HG03469 (cell line): ENCODE measurements at regions not wholly inside any gene's neighbourhood (a gene's known extent, or its start where the extent isn't known, plus 50 kb on each side); places are given as distances from the start of the nearest gene placed in this dataset.
"Not testable (repeated sequence)": the region's sequence is repeated elsewhere in the genome, so short reads cannot be mapped to it uniquely, and the experiment has no call there.

Source experiments
- ATAC-seq: cut with Tn5 transposase; IDR thresholded peaks from one replicate; pipeline ENCODE4 v1.9.1; 2021; ENCODE audit warnings: mild to moderate bottlenecking, moderate library complexity, moderate number of reproducible peaks; ENCODE audit not compliant: unreplicated experiment

DNA sequence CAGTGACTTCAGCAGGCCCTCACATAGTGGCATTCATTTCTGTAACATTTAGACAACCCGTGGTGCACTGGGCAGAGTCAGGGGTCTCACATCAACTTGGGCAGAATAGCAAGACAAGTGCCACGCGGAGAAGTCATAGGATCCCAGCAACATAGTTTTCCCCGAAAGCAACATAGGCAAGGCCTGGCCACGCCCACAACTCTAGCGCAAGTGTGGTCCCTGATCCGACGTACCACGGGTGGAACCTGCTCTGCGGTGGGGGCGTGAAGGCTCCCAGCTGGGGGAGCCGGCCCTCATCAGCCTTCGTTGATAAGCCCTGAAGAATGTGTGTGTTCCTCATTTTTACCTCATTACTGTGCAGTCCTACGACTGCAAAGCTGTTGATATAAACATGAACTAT is 261.2 kb downstream of the EIPR1 start:
- ATAC-seq: no peak

GRCh38 chr2:3115301-3116042 is 262.1 kb downstream of the EIPR1 start:
- no peak for ATAC-seq

DNA sequence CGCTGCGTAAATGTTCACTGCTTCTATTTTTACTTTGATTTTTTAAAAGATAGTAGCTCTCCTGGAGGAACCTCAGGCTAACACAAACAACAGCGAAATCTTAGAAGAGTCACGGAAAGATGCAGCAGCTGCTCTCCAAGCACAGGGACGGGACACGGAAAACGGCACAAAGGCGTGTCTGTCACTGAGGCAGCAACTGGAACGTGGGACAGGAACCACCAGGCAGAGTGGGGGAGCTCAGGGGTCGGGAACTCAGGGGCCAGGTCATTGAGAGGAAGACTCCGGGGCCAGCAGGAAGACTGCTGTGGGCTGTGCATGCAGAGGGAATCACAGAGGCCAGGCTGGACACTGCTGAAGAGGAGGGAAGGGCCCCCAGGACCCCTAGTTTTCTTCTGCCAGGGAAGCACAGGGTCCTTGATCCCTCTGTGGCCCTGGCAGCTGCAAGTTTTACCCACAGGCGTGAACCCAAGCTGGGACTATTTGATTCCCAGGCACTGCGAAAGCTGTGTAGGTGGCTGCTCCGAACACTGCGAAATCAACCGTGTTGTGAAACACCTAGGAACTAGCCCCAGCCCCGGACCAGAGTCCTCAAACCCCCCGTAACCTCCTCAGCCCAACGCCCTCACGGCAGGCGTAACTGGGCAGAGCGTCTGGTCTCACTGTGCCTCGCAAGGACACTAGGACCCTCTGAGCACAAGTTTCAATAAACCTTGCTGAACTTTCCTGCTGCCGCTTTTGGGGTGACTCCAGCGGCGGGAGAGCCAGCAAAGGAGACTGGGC is 263.0 kb downstream of the EIPR1 start:
- ATAC-seq: no peak

DNA sequence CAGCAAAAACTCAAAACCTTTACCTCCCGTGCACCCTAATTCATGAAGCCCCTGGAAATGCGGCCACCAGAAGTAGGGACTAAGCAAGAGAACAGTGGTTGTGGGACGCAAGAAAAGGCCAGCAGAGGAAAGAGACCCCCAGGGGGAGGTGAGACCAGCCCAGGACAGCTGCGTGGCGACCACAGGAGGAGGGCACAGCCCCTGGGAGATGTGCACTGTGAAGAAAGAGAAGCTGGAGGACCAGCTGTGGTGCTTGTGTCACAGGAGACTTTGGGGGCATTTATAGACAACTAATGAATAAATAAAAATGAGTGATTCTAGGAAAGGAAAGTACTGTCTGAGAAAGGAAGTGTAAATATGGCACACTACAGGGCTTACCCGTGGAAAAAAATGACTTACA is 263.8 kb downstream of the EIPR1 start:
- no peak for ATAC-seq

GRCh38 chr2:3113122-3113521 is 264.5 kb downstream of the EIPR1 start:
- no peak for ATAC-seq

DNA sequence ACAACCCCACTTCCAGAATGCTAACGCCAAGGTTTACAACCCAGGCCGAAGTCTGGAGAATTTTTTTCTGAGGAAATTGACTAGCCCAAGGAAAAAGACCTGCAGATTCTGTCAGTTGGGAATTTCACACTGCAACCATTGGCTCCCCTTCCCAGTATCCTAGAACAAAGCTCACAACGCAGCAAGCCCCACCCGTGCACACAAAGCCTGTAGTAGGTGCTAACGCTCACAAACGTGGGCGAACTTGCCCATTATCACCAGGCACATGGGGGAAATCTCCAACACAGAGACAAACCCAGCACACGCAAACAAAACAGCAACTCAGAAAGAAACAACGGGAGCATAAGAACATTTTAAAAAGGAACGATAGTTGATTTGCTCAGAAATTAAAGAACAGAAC is 265.1 kb downstream of the EIPR1 start:
- no peak for ATAC-seq

DNA sequence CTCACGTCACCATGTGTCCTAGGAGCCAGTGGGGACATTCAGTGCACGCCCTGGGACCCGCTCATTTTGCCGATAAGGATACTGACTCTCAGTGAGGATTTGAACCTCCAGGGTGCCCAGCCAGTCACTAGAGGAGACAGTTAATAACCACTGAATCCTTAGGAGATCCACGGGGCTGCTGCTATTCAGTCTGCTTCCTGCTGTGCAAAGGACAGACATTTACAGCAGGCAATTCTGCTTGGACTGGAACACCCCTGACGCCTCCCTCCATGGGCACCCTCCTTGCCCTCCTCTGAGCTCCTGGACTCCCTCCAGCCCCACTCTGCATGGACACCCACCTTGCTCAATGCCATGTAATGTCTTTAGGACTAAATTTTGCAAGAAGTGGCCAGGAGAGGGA is 265.5 kb downstream of the EIPR1 start:
- no peak for ATAC-seq

GRCh38 chr2:3110994-3111666 is 266.5 kb downstream of the EIPR1 start:
- no peak for ATAC-seq

GRCh38 chr2:3110555-3110954 is 267.1 kb downstream of the EIPR1 start:
- no peak for ATAC-seq

GRCh38 chr2:3108710-3109702 is 268.6 kb downstream of the EIPR1 start:
- ATAC-seq: no peak

GRCh38 chr2:3108105-3108504 is 269.5 kb downstream of the EIPR1 start:
- ATAC-seq: no peak

DNA sequence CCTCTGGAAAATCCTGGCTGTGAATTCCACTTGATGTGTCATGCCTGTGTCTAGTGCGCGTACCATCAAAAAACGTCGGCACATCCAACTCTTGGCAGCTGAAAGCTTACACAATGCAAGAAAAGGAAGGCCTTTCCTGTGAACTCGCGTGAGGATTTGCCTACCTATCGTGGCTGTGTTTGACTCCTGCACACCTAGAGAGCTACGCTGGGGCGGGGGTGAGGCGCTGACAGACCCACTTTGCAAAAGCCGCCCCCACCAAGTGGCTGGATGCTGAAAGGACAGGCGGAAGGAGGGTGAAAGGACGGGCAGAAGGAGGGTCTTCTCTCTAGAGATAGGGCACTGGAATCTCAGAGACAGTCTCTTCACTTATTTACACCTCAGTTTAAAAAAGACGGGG is 270.1 kb downstream of the EIPR1 start:
- no peak for ATAC-seq

- ATAC-seq: no peak
Observed at GRCh38 chr2:3105814-3106569, 271.6 kb downstream of the EIPR1 start.

- not testable (repeated sequence) for ATAC-seq
Observed at GRCh38 chr2:3104958-3105813, 272.4 kb downstream of the EIPR1 start.

- ATAC-seq: no peak
Observed at GRCh38 chr2:3104261-3104660, 273.4 kb downstream of the EIPR1 start.

DNA sequence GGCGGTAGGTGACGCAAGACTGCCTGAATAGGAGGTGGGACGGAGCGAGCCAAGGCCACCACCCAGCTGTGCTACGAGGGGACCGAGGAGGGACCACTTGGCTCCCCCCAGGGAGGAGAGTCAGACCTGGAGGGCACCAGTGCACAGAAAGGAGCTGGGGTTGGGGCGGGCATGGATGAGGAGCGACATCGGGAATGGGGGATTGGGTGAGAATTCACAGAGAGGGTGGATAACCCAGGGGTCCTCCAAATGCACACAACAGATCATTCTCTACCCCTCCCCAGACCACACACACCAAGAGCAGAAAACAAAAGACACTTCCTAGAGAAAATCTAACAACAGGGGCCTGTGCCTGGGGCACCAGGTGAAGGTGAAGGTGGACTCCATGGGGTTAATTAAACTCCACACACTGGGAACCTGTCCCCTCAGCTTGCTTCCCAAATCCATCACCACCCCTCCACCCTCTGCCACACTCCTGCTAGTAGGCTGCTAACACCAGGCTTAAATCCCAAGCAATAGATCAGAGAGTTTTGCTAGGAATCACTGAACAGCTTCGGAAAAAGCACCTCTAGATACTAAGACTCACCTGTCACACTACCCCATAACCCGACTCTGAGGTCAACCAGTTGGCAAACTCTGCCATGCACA is 274.6 kb downstream of the EIPR1 start:
- no peak for ATAC-seq

DNA sequence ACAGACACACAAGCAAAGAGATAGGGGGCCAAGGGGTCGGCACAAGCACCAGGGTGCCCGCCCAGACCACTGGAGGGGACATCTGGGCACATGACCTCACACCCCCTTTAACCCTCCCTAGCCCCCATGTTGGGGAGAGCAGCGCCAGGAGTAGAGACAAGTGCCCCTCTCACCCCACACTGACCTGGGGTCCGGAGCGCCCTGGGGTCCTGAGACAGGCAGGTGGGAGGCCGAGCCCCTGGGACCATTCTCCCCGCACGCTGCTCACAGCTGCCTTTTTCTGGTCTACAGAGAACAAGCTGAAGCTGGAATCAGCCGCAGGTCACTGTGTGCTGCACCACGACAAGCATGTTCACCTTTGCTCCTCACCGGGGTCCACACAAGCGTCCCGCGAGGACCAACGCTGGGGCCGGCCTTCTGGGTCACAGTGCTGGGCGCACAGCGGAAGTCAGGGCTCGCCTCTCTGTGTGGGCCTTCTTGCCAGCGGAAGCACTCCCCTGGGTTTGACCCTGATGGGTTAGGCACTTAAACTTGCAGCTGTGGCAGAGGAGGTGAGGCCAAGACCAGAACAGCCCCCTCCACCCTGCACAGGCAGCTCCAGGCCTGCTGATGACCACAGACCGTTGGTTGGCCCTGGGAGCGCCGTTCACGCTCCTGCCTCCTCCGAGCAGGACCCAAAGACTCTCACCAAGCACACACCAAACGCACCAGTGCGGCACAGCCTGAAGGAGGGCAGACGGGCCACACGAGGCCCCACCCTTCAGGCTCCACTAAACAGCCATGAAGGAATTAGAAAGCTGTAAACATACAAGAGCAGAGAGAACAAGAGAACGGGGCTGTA is 275.3 kb downstream of the EIPR1 start:
- no peak for ATAC-seq
